ENCODE measurements at regions not wholly inside any gene's neighbourhood (a gene's known extent, or its start where the extent isn't known, plus 50 kb on each side); places are given as distances from the start of the nearest gene placed in this dataset.

- no peak for TF ChIP-seq POLR2A (IDR thresholded peaks at IDR 0.05; ENCODE audit: extremely low read depth, insufficient read length)
- TF ChIP-seq, protein P1, sequence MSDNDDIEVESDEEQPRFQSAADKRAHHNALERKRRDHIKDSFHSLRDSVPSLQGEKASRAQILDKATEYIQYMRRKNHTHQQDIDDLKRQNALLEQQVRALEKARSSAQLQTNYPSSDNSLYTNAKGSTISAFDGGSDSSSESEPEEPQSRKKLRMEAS (IDR thresholded peaks at IDR 0.05; ENCODE audit: low read depth, low read length) = no peak
- TF ChIP-seq MYC (IDR thresholded peaks at IDR 0.05; ENCODE audit: low read depth, low read length) = no peak
- TF ChIP-seq, protein P2, sequence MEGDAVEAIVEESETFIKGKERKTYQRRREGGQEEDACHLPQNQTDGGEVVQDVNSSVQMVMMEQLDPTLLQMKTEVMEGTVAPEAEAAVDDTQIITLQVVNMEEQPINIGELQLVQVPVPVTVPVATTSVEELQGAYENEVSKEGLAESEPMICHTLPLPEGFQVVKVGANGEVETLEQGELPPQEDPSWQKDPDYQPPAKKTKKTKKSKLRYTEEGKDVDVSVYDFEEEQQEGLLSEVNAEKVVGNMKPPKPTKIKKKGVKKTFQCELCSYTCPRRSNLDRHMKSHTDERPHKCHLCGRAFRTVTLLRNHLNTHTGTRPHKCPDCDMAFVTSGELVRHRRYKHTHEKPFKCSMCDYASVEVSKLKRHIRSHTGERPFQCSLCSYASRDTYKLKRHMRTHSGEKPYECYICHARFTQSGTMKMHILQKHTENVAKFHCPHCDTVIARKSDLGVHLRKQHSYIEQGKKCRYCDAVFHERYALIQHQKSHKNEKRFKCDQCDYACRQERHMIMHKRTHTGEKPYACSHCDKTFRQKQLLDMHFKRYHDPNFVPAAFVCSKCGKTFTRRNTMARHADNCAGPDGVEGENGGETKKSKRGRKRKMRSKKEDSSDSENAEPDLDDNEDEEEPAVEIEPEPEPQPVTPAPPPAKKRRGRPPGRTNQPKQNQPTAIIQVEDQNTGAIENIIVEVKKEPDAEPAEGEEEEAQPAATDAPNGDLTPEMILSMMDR (IDR thresholded peaks at IDR 0.05; ENCODE audit: low read depth, low read length) = no peak
- no peak for DNase-seq (ENCODE audit: low read depth)
- no peak overlapping the region for H3K4me3 ChIP-seq (ENCODE audit: low read depth, low read length)
Observed at GRCh38 chr10:118537623-118538022, 57.8 kb downstream of the PRLHR start.

DNA sequence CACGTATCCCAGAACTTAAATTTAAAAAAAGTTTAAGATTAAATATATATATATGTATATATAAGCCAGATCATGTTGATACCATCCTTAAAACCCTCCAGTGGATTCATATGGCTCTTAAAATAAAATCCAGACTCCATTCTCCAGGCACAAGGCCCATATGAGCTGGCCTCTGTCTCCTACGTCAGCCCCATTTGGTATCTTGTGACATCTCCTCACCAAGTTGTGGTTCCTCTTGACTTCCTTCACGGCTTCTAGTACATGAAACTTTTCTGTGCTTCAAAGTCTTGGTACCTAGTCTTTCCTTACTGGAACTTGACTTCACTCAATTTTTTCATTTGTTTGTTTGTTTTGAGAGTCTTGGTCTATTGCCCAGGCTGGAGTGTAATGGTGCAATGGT lies 61.3 kb downstream of the PRLHR start:
- no peak for TF ChIP-seq MYC (IDR thresholded peaks at IDR 0.05; ENCODE audit: low read depth, low read length)

GRCh38 chr10:118531105-118531852 lies 64.2 kb downstream of the PRLHR start:
- H3K4me3 ChIP-seq (ENCODE audit: low read depth, low read length) = no peak overlapping the region
- TF ChIP-seq MYC (IDR thresholded peaks at IDR 0.05; ENCODE audit: low read depth, low read length) = no peak
- TF ChIP-seq, protein P2 (IDR thresholded peaks at IDR 0.05; ENCODE audit: low read depth, low read length) = no peak
- no peak for TF ChIP-seq POLR2A (IDR thresholded peaks at IDR 0.05; ENCODE audit: extremely low read depth, insufficient read length)
- TF ChIP-seq, protein P1 (IDR thresholded peaks at IDR 0.05; ENCODE audit: low read depth, low read length) = no peak
- peak; percentile 45 for DNase-seq (ENCODE audit: low read depth)

More for the DNA sequence above, 61.3 kb downstream of the PRLHR start:
- no peak for DNase-seq (ENCODE audit: low read depth)
- no peak overlapping the region for H3K4me3 ChIP-seq (ENCODE audit: low read depth, low read length)

DNA sequence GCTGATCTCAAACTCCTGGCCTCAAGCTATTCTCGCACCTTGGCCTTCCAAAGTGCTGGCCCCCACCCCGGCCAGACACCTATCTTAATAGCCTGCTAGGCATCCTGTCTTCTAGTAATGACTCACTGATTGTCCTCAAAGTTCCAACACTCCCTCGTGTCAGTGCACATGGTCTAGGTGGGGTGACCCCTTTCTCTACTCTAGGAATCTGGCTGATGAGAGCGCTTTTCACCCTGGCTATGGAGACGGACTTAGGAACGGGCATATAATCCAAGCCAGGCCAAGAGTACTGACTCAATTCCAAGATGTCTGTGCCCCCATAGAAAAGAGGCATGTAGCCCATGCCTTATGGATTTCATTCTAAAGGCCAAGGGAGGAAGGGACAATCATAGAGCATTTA lies 67.0 kb downstream of the PRLHR start:
- H3K4me3 ChIP-seq (ENCODE audit: low read depth, low read length) = no peak overlapping the region
- TF ChIP-seq, protein P1 (IDR thresholded peaks at IDR 0.05; ENCODE audit: low read depth, low read length) = no peak
- TF ChIP-seq POLR2A (IDR thresholded peaks at IDR 0.05; ENCODE audit: extremely low read depth, insufficient read length) (no peak), MYC (IDR thresholded peaks at IDR 0.05; ENCODE audit: low read depth, low read length) (no peak)
- TF ChIP-seq, protein P2 (IDR thresholded peaks at IDR 0.05; ENCODE audit: low read depth, low read length) = no peak
- DNase-seq (ENCODE audit: low read depth) = no peak

GRCh38 chr10:118523775-118524174 lies 71.7 kb downstream of the PRLHR start:
- TF ChIP-seq POLR2A (IDR thresholded peaks at IDR 0.05; ENCODE audit: extremely low read depth, insufficient read length) (no peak), MYC (IDR thresholded peaks at IDR 0.05; ENCODE audit: low read depth, low read length) (no peak)
- TF ChIP-seq, protein P1 (IDR thresholded peaks at IDR 0.05; ENCODE audit: low read depth, low read length) = no peak
- TF ChIP-seq, protein P2 (IDR thresholded peaks at IDR 0.05; ENCODE audit: low read depth, low read length) = no peak
- DNase-seq (ENCODE audit: low read depth) = no peak
- H3K4me3 ChIP-seq (ENCODE audit: low read depth, low read length) = no peak overlapping the region

GRCh38 chr10:118522791-118523498 lies 72.5 kb downstream of the PRLHR start:
- peak; percentile 12 for DNase-seq (ENCODE audit: low read depth)
- TF ChIP-seq POLR2A (IDR thresholded peaks at IDR 0.05; ENCODE audit: extremely low read depth, insufficient read length) = no peak
- TF ChIP-seq MYC (IDR thresholded peaks at IDR 0.05; ENCODE audit: low read depth, low read length) = no peak
- TF ChIP-seq, protein P2 (IDR thresholded peaks at IDR 0.05; ENCODE audit: low read depth, low read length) = no peak
- no peak overlapping the region for H3K4me3 ChIP-seq (ENCODE audit: low read depth, low read length)
